ENCODE measurements at regions not wholly inside any gene's neighbourhood (a gene's known extent, or its start where the extent isn't known, plus 50 kb on each side); places are given as distances from the start of the nearest gene placed in this dataset.

DNA sequence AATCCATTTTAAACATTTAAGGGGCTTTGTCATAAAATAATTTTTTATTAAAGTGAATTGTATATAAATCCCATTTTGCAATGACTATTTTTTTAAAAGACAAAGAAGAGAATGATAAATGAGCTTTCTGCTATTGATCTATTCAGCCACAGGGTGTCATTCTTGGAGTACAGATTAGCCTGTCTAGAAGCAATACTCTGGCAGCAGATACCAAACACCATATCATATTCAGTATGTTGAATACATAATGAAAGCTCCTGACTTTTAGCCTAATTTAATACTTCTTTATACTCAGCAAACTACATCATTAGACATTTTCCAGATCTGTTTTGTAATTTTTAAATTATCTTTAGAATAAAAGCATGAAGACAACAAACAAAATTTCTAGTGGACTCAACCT lies 496.3 kb downstream of the PDGFC start:
- peaks cover 3% of the 10 kb centered on the region for H3K4me1 Mint-ChIP-seq
- no peaks in the 10 kb centered on the region for H3K36me3 Mint-ChIP-seq (ENCODE audit: low read depth)
- no peaks in the 10 kb centered on the region for H3K27me3 Mint-ChIP-seq
- H3K4me3 Mint-ChIP-seq: no peak overlapping the region
- CTCF ChIA-PET: no interaction called here
- H3K9me3 Mint-ChIP-seq: no peaks in the 10 kb centered on the region
- DNase-seq: no peak
- no peak overlapping the region for H3K27ac Mint-ChIP-seq
- POLR2A ChIA-PET: no interaction called here

DNA sequence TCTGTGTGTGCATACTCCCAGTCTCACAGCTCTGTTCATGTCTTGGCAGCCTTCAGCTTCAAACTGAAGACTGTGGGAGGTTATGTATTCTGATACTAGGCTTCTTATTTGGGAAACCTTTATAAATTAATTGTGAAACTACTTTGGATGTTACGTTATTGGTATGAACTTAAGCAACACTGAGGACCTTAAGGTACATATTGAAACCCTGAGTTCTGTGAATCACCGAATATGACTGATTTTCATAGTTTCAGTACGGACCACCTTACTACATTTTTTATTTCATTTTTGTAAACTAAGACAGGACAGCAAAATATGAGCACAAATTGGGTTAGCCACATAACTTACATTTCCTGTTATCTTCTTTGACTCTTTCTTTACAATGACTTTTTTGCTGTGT lies 498.4 kb downstream of the PDGFC start:
- POLR2A ChIA-PET: no interaction called here

DNA sequence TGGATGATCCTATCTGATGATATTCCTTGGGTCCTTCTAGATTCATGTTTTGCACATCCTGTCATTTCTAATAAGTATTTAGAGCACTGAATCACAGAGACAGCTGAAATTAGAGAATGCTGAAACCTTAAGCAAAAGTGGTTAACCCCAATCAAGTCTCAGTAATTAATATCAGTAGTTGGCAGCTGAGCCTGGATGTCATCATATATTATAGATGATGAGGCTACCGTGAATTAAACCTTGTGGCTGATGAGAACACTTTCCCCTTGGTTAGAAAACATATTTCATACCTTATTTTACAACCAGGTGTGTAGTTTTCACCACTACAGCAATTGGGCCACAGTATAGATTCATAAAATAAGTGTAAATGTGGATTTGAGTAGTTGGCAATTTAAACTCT lies 499.0 kb downstream of the PDGFC start:
- no peak for DNase-seq
- Mint-ChIP-seq H3K27me3 (no peaks in the 10 kb centered on the region), H3K4me1 (peaks cover 3% of the 10 kb centered on the region), H3K9me3 (no peaks in the 10 kb centered on the region), H3K36me3 (ENCODE audit: low read depth) (no peaks in the 10 kb centered on the region), H3K27ac (no peak overlapping the region), H3K4me3 (no peak overlapping the region)
- ChIA-PET CTCF (no interaction called here), POLR2A (no interaction called here)

More for the DNA sequence above, 498.4 kb downstream of the PDGFC start:
- H3K9me3 Mint-ChIP-seq: no peaks in the 10 kb centered on the region
- CTCF ChIA-PET: no interaction called here
- no peak for DNase-seq
- no peak overlapping the region for H3K4me3 Mint-ChIP-seq
- no peaks in the 10 kb centered on the region for H3K27me3 Mint-ChIP-seq
- no peak overlapping the region for H3K27ac Mint-ChIP-seq
- no peaks in the 10 kb centered on the region for H3K36me3 Mint-ChIP-seq (ENCODE audit: low read depth)
- peaks cover 3% of the 10 kb centered on the region for H3K4me1 Mint-ChIP-seq

DNA sequence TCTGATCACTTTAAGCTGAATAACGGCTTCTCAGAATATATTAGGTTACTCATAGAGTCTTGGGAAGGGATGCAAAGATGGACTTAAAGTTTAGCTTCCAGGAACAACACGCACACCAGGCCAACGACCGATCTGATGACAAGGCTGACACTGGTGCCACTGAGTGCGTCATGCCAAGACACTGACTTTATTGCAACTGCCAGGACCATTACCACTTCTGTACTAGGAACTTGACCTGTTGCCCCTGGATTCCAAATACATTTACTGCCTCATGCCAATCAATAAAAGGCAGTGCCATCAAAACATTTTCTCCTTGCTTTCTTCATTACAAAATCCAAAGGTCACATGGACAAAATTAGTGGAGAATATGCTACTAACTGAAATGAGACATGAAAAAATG lies 505.9 kb upstream of the CTSO start:
- no peak for DNase-seq
- Mint-ChIP-seq H3K4me3 (no peak overlapping the region), H3K36me3 (ENCODE audit: low read depth) (no peaks in the 10 kb centered on the region), H3K27ac (no peak overlapping the region), H3K9me3 (peaks cover 6% of the 10 kb centered on the region), H3K4me1 (no peaks in the 10 kb centered on the region), H3K27me3 (no peaks in the 10 kb centered on the region)
- ChIA-PET CTCF (no interaction called here), POLR2A (no interaction called here)

DNA sequence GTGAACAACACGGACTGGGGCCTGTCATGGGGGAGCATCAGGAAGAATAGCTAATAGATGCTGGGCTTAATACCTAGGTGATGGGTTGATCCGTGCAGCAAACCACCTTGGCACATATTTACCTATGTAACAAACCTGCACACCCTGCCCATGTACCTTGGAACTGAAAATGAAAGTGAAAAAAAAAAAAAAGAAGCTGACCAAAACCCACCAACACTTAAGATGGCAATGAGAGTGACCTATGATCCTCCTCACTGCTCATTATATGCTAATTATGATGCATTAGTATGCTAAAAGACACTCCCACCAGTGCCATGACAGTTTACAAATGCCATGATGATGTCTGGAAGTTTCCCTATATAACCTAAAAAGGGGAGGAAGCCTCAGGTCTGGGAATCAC lies 503.2 kb upstream of the CTSO start:
- DNase-seq: no peak
- ChIA-PET POLR2A (no interaction called here), CTCF (no interaction called here)
- H3K4me3 Mint-ChIP-seq: no peak overlapping the region
- H3K36me3 Mint-ChIP-seq (ENCODE audit: low read depth): no peaks in the 10 kb centered on the region
- H3K27me3 Mint-ChIP-seq: no peaks in the 10 kb centered on the region
- H3K9me3 Mint-ChIP-seq: peaks cover 8% of the 10 kb centered on the region
- no peaks in the 10 kb centered on the region for H3K4me1 Mint-ChIP-seq
- H3K27ac Mint-ChIP-seq: no peak overlapping the region

DNA sequence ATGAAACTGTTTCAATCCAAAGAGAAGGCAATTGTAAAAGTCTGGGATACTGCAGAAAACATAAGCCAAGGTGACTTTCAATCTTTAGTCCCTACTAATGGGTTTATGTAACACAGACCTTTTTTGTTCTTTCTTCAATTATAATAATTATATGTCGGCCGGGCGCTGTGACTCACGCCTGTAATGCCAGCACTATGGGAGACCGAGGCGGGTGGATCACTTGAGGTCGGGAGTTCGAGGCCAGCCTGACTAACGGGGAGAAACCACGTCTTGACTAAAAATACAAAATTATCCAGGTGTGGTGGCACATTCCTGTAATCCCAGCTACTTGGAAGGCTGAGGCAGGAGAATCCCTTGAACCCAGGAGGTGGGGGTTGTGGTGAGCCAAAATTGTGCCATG lies 489.8 kb upstream of the CTSO start:
- DNase-seq: no peak
- no peak overlapping the region for H3K4me3 Mint-ChIP-seq

DNA sequence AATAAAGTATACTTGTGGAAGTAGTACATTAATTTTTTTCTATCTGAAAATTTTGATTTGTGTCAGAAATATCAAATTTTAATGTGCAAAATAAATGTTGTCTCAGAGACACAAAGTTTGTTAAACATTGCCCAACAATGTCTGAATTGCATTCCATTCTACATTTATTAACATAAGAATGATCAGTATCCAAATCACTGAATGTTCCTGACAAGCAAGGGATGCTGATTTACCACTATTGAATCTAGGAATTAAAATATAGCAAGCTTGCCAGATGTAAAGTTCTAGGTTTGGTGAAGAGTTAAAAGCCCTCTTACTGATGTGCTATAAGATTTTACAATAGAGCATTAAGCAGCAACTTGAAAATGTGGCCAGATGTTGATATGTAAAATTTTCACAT lies 489.2 kb upstream of the CTSO start:
- DNase-seq: no peak
- Mint-ChIP-seq H3K27ac (no peak overlapping the region), H3K27me3 (no peaks in the 10 kb centered on the region), H3K4me1 (no peaks in the 10 kb centered on the region), H3K9me3 (no peaks in the 10 kb centered on the region), H3K36me3 (ENCODE audit: low read depth) (no peaks in the 10 kb centered on the region), H3K4me3 (no peak overlapping the region)
- ChIA-PET CTCF (no interaction called here), POLR2A (no interaction called here)

More for the DNA sequence above, 489.8 kb upstream of the CTSO start:
- POLR2A ChIA-PET: no interaction called here
- no peaks in the 10 kb centered on the region for H3K36me3 Mint-ChIP-seq (ENCODE audit: low read depth)
- no peaks in the 10 kb centered on the region for H3K27me3 Mint-ChIP-seq
- no peak overlapping the region for H3K27ac Mint-ChIP-seq
- H3K4me1 Mint-ChIP-seq: no peaks in the 10 kb centered on the region
- CTCF ChIA-PET: no interaction called here
- peaks cover 3% of the 10 kb centered on the region for H3K9me3 Mint-ChIP-seq

DNA sequence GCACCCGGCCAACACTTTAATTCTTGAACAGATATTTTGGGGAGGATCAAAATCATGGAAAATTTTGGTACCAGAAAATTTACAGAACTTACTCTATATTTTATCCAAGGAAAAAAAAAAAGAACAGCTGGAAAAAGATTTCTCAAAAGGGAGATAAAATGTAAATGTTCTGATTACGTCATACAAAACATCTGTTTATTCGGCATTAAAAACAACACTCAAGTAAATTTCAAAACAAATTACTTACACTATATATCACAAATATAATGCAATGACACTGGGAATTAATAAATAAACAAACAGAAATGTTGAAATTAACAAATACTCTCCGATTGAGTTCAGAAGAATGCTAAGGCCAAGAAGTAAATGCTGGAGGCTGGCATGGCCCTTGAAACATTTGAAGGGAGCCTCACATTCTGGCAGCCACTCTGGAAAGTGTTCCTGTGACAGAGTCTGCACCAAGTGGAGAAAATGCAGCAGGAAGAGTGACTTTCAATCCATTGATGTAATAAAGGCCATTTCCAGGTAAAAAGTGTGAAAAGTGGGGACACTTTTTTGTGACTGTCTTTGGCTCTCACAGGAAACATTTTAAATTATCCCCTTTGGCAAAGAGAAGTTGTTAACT lies 486.0 kb upstream of the CTSO start:
- ChIA-PET POLR2A (no interaction called here), CTCF (no interaction called here)
- no peak overlapping the region for H3K27ac Mint-ChIP-seq

DNA sequence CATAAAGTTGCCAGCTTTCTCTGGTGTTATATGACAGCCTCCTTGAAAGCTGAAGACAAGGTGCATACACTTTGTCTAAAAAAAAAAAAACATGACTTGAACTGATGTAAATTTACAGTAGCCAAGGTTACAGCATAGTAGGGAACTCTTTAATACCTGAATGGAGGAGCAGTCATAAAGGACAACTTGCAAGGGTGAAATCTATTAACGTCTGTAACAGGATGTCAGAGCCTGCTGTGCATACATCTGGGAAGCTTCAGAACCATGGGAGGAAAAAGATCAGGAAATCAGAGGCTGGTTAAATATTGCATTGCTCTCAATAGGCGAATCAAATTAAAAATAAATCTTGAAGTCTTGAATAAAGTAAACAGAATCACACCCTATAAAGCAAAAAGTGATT lies 484.0 kb upstream of the CTSO start:
- no peaks in the 10 kb centered on the region for H3K27me3 Mint-ChIP-seq
- no peaks in the 10 kb centered on the region for H3K9me3 Mint-ChIP-seq
- H3K4me1 Mint-ChIP-seq: no peaks in the 10 kb centered on the region
- H3K27ac Mint-ChIP-seq: no peak overlapping the region
- H3K4me3 Mint-ChIP-seq: no peak overlapping the region
- ChIA-PET POLR2A (no interaction called here), CTCF (no interaction called here)
- H3K36me3 Mint-ChIP-seq (ENCODE audit: low read depth): no peaks in the 10 kb centered on the region
- no peak for DNase-seq

More for the DNA sequence above, 486.0 kb upstream of the CTSO start:
- Mint-ChIP-seq H3K4me1 (no peaks in the 10 kb centered on the region), H3K9me3 (no peaks in the 10 kb centered on the region), H3K4me3 (no peak overlapping the region), H3K36me3 (ENCODE audit: low read depth) (no peaks in the 10 kb centered on the region), H3K27me3 (no peaks in the 10 kb centered on the region)
- no peak for DNase-seq

DNA sequence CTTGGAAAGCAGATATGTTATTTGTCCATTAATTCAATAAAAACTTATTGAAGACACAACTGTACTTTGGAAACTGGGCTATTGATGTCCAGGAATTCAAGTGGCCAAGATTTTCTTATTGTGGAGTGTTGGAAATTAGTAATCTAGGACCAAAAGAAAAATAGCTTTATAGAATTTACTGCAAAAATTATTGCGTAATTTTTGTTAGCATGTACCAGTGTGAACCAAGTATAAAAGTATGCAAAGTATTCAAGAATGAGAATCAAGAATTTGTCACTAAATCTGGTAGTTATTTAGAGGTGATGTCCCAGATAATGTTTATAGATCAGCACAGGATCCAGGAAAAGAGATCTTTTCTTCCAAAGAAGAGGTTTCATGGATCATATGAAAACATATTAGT lies 468.9 kb upstream of the CTSO start:
- CTCF ChIA-PET: no interaction called here
- Mint-ChIP-seq H3K4me1 (no peaks in the 10 kb centered on the region), H3K9me3 (peaks cover 2% of the 10 kb centered on the region), H3K36me3 (ENCODE audit: low read depth) (no peaks in the 10 kb centered on the region), H3K4me3 (no peak overlapping the region), H3K27ac (no peak overlapping the region), H3K27me3 (no peaks in the 10 kb centered on the region)
- DNase-seq: no peak
- POLR2A ChIA-PET: no interaction called here

DNA sequence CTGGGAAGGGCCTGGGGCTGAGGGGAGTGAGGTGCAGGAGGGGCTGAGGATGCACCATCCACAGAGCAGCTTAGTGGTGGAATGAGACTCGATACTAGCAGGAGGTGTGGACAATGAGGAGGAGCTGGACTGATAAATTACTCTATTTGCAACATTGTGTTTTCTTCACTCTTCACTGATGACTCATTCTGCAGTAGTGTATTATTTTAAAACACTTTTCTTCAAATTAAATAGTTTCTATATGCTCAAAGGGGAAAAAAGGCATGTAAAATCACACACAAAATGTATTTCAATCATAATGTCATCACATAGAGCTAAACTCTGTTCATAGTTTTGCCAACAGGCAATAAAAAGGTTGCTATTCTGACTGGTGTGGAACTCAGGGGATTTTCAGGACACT lies 467.0 kb upstream of the CTSO start:
- no peak for DNase-seq
- H3K4me1 Mint-ChIP-seq: no peaks in the 10 kb centered on the region
- H3K4me3 Mint-ChIP-seq: no peak overlapping the region
- ChIA-PET CTCF (no interaction called here), POLR2A (no interaction called here)
- no peaks in the 10 kb centered on the region for H3K27me3 Mint-ChIP-seq
- no peaks in the 10 kb centered on the region for H3K36me3 Mint-ChIP-seq (ENCODE audit: low read depth)
- H3K27ac Mint-ChIP-seq: no peak overlapping the region
- no peaks in the 10 kb centered on the region for H3K9me3 Mint-ChIP-seq

DNA sequence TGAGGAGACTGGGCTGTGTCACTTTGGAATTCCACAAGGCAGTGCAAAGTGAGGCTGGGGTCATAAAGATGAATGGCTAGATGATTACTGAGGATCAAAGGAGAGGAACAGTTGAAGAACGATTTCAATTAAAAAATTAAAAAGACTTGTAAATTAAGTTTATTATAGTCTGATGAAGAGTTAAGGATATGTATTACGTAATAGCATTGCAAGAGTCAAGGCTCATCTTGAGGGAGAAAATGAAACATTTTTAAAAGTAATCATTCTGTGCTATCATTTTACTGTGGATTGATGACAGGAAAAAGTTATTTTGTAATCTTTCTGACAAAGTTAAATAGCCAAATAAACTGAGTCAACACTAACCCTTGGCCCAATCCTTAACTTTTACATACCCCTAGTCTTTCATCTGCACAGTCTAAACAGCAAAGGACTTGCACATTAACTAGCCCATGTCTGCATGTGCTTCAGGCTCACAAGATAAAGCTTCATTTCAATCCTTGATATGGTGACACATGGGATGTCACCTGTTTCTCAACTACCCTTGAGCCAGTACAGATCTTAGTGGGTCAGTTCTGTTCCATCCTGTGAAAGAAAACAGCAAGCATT lies 465.5 kb upstream of the CTSO start:
- H3K36me3 Mint-ChIP-seq (ENCODE audit: low read depth): no peaks in the 10 kb centered on the region
- H3K27me3 Mint-ChIP-seq: no peaks in the 10 kb centered on the region
- no peaks in the 10 kb centered on the region for H3K9me3 Mint-ChIP-seq
- ChIA-PET CTCF (no interaction called here), POLR2A (no interaction called here)
- no peak overlapping the region for H3K4me3 Mint-ChIP-seq
- H3K27ac Mint-ChIP-seq: no peak overlapping the region
- no peak for DNase-seq
- H3K4me1 Mint-ChIP-seq: no peaks in the 10 kb centered on the region

DNA sequence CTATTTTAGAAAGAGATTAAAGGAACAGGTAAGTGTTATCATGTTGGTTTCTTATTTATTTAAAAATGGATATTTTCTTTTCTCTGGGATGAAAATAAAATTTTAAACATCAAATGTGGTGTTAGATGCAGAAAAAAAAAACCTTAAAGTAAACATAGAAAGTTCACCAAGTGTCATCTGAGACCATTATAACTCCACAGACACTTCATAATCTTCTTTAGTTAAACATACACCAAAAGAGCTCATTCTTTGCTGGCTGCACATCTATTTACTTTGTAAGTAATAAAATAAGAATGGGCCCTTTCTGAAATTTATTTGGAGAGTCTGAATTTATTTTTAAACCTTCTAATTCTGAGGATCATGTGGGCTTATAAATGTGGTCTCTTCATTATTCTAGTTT lies 460.7 kb upstream of the CTSO start:
- H3K36me3 Mint-ChIP-seq (ENCODE audit: low read depth): no peaks in the 10 kb centered on the region
- DNase-seq: no peak
- H3K4me1 Mint-ChIP-seq: no peaks in the 10 kb centered on the region
- ChIA-PET CTCF (no interaction called here), POLR2A (no interaction called here)
- no peaks in the 10 kb centered on the region for H3K27me3 Mint-ChIP-seq
- no peaks in the 10 kb centered on the region for H3K9me3 Mint-ChIP-seq
- no peak overlapping the region for H3K27ac Mint-ChIP-seq
- H3K4me3 Mint-ChIP-seq: no peak overlapping the region

DNA sequence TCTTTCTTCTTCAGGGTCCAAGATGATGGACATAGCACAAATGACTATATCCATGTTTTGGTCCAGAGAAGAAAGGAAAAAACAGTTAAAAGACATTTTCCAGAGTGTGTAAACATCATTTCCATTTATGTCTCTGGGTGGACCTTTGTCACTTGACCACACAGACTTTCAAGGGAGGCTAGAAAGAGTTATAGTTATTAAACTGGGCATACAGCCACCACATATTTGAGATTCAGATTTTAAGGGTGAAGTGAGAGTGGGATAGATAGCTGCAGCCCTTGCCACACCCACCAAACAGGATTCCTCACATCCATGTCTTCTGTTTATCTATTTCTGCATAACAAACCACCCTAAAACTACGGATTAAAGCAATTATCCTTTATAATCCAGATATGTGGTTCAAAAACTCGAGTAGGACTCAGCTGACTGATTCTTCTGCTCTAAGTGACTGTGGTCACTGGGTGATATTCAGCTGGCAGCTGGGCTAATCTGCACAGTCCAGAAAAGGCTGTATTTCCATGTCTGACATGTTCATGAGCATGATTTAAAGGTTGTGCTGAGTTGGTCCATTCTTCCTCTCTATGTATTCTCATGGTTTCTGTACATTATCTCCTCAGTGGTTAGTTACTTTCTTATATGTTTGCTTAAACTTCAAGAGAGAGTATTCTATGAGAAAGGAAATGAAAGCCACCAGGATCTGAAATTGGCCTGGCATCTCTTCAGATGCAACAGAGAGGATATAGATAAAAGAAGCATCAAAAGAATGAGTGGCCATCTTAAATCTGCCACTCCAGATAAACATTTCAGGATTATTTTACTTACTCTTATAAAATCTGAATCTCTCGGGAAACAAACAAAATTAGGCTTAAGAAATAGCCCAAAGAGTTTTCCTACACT lies 459.8 kb upstream of the CTSO start:
- Mint-ChIP-seq H3K36me3 (ENCODE audit: low read depth) (no peaks in the 10 kb centered on the region), H3K4me1 (no peaks in the 10 kb centered on the region), H3K4me3 (no peak overlapping the region), H3K9me3 (no peaks in the 10 kb centered on the region), H3K27me3 (no peaks in the 10 kb centered on the region), H3K27ac (no peak overlapping the region)
- DNase-seq: no peak
- ChIA-PET POLR2A (no interaction called here), CTCF (no interaction called here)

Data from activated CD4-positive, alpha-beta memory T cell treated with anti-CD3 and anti-CD28 coated beads, Interleukin-2, amount 10 ng/mL, durations not matched to agents 7 days and 5 days (primary cell).